D341Med (cell line): ENCODE measurements at regions not wholly inside any gene's neighbourhood (a gene's known extent, or its start where the extent isn't known, plus 50 kb on each side); places are given as distances from the start of the nearest gene placed in this dataset.
"Not testable (repeated sequence)": the region's sequence is repeated elsewhere in the genome, so short reads cannot be mapped to it uniquely, and the experiment has no call there.

Source experiments
- DNase-seq: peaks from one replicate; pipeline ENCODE4 v3.0.0; 2012; ENCODE audit warnings: low spot score

- DNase-seq: no peak
Observed at GRCh38 chr18:56488739-56489138, 149.7 kb downstream of the TXNL1 start.

GRCh38 chr18:56487801-56488200, 150.6 kb downstream of the TXNL1 start:
- DNase-seq: no peak

- DNase-seq: no peak
Observed at GRCh38 chr18:56483386-56483785, 155.0 kb downstream of the TXNL1 start.

- DNase-seq: not testable (repeated sequence)
Observed at GRCh38 chr18:56482813-56483212, 155.6 kb downstream of the TXNL1 start.

- DNase-seq: no peak
Observed at GRCh38 chr18:56481751-56482150, 156.6 kb downstream of the TXNL1 start.

- DNase-seq: no peak
Observed at GRCh38 chr18:56479841-56480240, 158.6 kb downstream of the TXNL1 start.

GRCh38 chr18:56475250-56475649, 163.1 kb downstream of the TXNL1 start:
- DNase-seq: no peak

GRCh38 chr18:56473400-56474024, 164.9 kb downstream of the TXNL1 start:
- DNase-seq: no peak

GRCh38 chr18:56470406-56471351, 167.7 kb downstream of the TXNL1 start:
- DNase-seq: no peak

GRCh38 chr18:56469582-56469981, 168.8 kb downstream of the TXNL1 start:
- DNase-seq: no peak

GRCh38 chr18:56468396-56468795, 170.0 kb downstream of the TXNL1 start:
- DNase-seq: no peak

GRCh38 chr18:56462276-56462675, 176.1 kb downstream of the TXNL1 start:
- no peak for DNase-seq

- no peak for DNase-seq
Observed at GRCh38 chr18:56461151-56461550, 177.2 kb downstream of the TXNL1 start.

- DNase-seq: no peak
Observed at GRCh38 chr18:56460581-56460980, 177.8 kb downstream of the TXNL1 start.

GRCh38 chr18:56458770-56459712, 179.4 kb downstream of the TXNL1 start:
- DNase-seq: no peak

GRCh38 chr18:56455874-56456273, 182.5 kb downstream of the TXNL1 start:
- DNase-seq: no peak

- DNase-seq: no peak
Observed at GRCh38 chr18:56455141-56455540, 183.3 kb downstream of the TXNL1 start.

GRCh38 chr18:56453631-56454030, 184.8 kb downstream of the TXNL1 start:
- DNase-seq: no peak

- no peak for DNase-seq
Observed at GRCh38 chr18:56451188-56451587, 187.2 kb downstream of the TXNL1 start.

- no peak for DNase-seq
Observed at GRCh38 chr18:56448751-56449150, 189.6 kb downstream of the TXNL1 start.

- no peak for DNase-seq
Observed at GRCh38 chr18:56445422-56445821, 193.0 kb downstream of the TXNL1 start.

GRCh38 chr18:56444201-56444600, 194.2 kb downstream of the TXNL1 start:
- DNase-seq: no peak
